ENCODE measurements at regions not wholly inside any gene's neighbourhood (a gene's known extent, or its start where the extent isn't known, plus 50 kb on each side); places are given as distances from the start of the nearest gene placed in this dataset.

DNA sequence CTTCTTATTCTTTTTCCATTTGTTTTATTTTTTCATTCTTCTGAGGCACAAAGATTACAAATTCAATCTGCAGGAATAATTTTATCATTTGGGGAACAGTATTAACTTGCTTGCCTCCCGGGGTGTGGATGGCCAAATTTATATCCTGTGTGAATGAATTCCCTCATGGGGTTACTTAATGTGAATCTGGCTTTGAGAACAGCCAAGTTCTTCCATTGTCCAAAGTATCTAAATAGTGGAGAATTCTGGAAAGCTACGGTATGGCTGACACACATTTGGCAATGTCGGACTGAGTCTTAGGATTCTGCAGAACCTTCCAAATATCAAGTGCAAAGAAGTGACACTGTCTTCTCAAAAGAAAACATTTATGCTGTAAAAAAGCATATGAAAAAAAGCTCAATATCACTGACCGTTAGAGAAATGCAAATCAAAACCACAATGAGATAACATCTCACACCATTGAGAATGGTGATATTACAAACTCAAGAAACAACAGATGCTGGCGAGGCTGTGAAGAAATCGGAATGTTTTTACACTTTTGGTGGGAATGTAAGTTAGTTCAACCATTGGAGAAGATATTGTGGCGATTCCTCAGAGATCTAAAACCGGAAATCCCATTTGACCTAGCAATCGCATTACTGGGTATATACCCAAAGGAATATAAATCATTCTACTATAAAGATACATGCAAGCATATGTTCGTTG lies 620.2 kb downstream of the EFNB2 start:
- peaks cover 1% of the 10 kb centered on the region for H3K36me3 Mint-ChIP-seq (ENCODE audit: insufficient read depth)
- H3K9me3 Mint-ChIP-seq, result peaks cover 20% of the 10 kb centered on the region
- no peaks in the 10 kb centered on the region for H3K4me1 Mint-ChIP-seq
- no peak for DNase-seq (ENCODE audit: low spot score in 2 of 2)
- no peak overlapping the region for H3K27ac Mint-ChIP-seq (ENCODE audit: low read depth)
- ATAC-seq (replicated peaks; ENCODE audit: extremely low read depth, poor library complexity, severe bottlenecking), result no peak
- no peak overlapping the region for H3K4me3 Mint-ChIP-seq
- no peaks in the 10 kb centered on the region for H3K27me3 Mint-ChIP-seq

DNA sequence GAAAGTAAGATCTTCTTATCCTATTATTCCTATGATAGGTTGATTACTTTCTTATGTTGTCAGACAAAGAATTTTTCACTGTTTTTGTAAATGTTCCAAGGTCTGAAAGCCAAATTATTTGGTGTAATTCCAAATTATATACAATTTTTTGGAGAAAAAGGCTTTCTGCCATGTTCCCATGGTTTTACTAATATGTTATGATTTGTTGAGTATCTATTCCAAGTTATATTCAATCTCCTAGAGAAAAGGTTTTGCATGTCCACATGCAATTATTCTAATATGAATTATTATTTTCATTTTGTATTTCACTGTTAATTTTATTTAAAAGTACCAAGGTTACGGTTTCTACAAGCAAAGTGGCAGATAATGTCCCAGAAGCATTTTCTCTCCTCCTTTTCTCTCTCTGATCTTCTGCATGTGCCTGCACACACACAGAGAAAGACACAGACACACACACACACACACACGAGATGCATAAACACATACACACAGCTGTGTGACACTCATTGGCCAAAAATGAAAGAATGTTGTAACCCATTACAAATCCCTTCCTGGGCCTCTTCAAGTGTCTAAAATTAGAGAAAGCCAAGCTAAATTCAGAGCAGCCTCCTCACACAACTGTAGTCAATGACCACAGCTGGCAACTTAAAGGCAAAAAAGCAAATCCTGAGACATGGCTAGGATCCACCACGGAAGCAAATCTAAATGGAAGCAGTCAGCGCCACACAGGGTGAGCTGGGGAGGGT lies 621.0 kb downstream of the EFNB2 start:
- Mint-ChIP-seq H3K4me3 (no peak overlapping the region), H3K4me1 (no peaks in the 10 kb centered on the region), H3K27ac (ENCODE audit: low read depth) (no peak overlapping the region), H3K9me3 (peaks cover 22% of the 10 kb centered on the region), H3K27me3 (no peaks in the 10 kb centered on the region), H3K36me3 (ENCODE audit: insufficient read depth) (peaks cover 1% of the 10 kb centered on the region)
- no peak for ATAC-seq (replicated peaks; ENCODE audit: extremely low read depth, poor library complexity, severe bottlenecking)
- no peak for DNase-seq (ENCODE audit: low spot score in 2 of 2)

DNA sequence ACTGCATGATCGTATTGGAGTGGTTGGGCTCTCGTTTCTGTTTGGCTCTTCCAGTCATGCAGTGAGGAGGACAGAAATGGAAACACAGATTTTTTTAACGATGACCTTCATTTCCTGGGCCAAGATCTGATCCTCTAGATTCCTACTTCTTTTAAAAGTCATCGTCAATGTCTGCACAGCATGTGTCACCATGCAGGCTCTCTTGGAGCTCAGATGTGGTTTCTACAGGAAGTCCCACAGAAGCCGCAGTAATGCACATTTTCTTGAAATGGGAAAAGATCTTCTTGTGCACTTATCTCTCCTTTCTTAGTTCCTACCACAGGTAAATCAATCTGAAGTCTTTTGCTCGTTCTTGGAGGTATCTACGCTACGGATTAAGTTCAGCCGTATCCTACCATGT lies 626.9 kb downstream of the EFNB2 start:
- DNase-seq (ENCODE audit: low spot score in 2 of 2) (no peak), ATAC-seq (replicated peaks; ENCODE audit: extremely low read depth, poor library complexity, severe bottlenecking) (no peak)
- no peak overlapping the region for H3K4me3 Mint-ChIP-seq

DNA sequence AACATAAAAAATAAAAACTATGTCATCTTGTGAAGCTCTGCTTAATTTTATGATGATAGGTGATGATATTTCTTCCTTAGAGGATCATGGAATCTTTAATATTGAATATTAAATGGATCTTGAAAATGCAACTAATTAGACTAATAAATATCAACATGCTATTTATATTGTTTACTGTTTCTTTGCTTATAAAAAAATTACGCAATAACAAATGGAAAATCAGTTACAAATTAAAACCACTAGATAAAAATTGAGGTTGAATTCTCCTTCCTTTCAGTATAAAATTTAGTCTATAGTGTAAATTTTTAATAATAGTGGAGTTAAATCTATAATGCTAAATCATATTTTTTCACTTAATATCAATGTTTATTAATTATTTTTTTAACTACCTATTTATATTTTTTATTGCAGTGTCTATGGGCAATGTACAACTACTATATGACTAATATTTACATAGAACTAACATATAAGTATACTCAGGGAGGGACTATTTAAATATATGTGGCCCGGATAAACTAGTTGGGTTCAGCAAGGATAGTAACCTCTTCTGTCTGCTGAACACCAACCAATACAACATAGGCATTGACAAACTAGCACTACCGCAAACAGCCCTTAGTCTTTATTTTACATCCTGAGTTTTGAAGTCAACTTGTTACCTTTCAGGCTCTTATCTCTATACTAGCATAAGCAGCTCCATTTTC lies 628.0 kb downstream of the EFNB2 start:
- ATAC-seq (replicated peaks; ENCODE audit: extremely low read depth, poor library complexity, severe bottlenecking), result no peak
- Mint-ChIP-seq H3K27ac (ENCODE audit: low read depth) (no peak overlapping the region), H3K9me3 (peaks cover 17% of the 10 kb centered on the region), H3K27me3 (no peaks in the 10 kb centered on the region), H3K36me3 (ENCODE audit: insufficient read depth) (peaks cover 4% of the 10 kb centered on the region), H3K4me1 (peaks cover 6% of the 10 kb centered on the region), H3K4me3 (no peak overlapping the region)
- no peak for DNase-seq (ENCODE audit: low spot score in 2 of 2)

More for the DNA sequence above, 626.9 kb downstream of the EFNB2 start:
- H3K27ac Mint-ChIP-seq (ENCODE audit: low read depth), result no peak overlapping the region
- peaks cover 6% of the 10 kb centered on the region for H3K4me1 Mint-ChIP-seq
- H3K9me3 Mint-ChIP-seq, result peaks cover 13% of the 10 kb centered on the region
- H3K27me3 Mint-ChIP-seq, result no peaks in the 10 kb centered on the region
- H3K36me3 Mint-ChIP-seq (ENCODE audit: insufficient read depth), result peaks cover 4% of the 10 kb centered on the region

DNA sequence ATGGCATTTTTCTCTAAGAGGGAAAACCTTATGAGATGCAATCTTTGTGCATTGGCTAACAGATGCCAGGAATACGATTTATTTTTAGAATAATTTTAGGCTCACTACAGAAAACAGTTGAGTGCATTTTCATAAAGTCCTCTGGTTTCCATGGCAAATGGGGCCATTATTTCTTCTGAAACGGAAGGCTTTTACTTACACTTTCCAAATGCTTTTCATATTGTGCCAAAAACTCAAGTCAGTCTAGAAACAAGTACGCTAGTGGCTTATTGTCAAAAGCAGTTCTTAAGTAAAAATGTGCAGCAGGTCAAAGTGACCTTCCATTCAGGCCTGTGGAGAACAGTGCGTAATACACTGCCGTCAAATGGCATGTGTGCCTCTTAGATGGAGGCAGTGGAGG lies 628.7 kb downstream of the EFNB2 start:
- Mint-ChIP-seq H3K36me3 (ENCODE audit: insufficient read depth) (peaks cover 4% of the 10 kb centered on the region), H3K9me3 (peaks cover 19% of the 10 kb centered on the region), H3K27ac (ENCODE audit: low read depth) (no peak overlapping the region), H3K4me3 (no peak overlapping the region), H3K27me3 (no peaks in the 10 kb centered on the region), H3K4me1 (peaks cover 6% of the 10 kb centered on the region)
- no peak for DNase-seq (ENCODE audit: low spot score in 2 of 2)
- no peak for ATAC-seq (replicated peaks; ENCODE audit: extremely low read depth, poor library complexity, severe bottlenecking)

DNA sequence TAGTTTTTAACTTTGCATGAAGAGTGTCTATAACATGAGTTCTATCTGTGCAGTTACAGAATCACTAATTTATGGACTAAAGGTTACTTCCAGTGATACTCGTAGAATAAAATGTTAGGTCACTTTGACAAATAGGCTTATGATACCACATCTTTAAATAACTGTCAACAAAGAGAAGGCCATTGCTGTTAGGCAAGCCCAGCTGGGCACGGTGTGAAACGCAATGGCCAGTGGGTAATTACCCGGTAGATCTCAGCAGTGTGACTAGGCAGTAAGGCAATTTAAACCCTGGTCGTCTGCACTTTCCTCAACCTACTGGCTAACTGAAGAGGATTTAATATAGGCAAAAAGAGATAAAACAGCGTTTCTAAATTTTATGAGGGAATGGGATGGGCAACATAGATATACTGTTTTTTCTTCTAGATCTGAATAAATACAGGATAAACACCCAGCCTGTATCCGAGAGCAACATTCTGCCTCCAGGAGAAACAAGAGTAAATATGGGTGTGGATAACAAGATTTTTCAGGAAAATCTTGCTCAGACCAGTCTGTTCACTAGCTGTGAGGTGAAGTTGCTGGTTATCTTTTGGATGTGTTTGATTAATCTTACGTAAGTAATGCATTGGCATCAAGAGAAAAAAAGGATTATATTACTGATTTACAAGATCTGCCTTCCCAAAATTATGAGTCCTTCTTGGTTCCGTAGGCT lies 631.3 kb downstream of the EFNB2 start:
- H3K4me1 Mint-ChIP-seq, result peaks cover 6% of the 10 kb centered on the region
- peaks cover 3% of the 10 kb centered on the region for H3K36me3 Mint-ChIP-seq (ENCODE audit: insufficient read depth)
- no peak overlapping the region for H3K27ac Mint-ChIP-seq (ENCODE audit: low read depth)
- DNase-seq (ENCODE audit: low spot score in 2 of 2), result no peak
- no peak overlapping the region for H3K4me3 Mint-ChIP-seq
- ATAC-seq (replicated peaks; ENCODE audit: extremely low read depth, poor library complexity, severe bottlenecking), result no peak
- peaks cover 10% of the 10 kb centered on the region for H3K9me3 Mint-ChIP-seq
- H3K27me3 Mint-ChIP-seq, result no peaks in the 10 kb centered on the region

DNA sequence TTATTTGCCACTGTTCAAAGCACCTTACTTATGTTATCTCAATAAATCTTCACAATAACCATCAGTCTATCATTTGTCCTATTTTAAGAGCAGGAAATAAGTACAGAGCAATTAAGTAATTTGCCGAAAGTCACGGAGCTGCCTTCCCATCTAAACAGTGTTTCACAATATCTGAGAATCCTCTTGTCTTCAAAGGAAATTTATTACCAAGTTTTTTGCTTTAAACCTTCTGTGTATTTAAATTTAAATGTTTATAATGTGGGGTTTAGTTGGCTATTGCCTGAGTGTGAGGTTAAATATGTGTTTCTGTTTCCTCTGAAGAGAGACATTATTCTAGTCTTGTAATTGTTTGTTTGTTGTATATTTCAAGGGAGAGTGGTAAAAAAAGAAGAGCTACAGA lies 633.1 kb downstream of the EFNB2 start:
- H3K27ac Mint-ChIP-seq (ENCODE audit: low read depth), result no peak overlapping the region
- no peak for DNase-seq (ENCODE audit: low spot score in 2 of 2)
- H3K27me3 Mint-ChIP-seq, result no peaks in the 10 kb centered on the region
- peaks cover 6% of the 10 kb centered on the region for H3K9me3 Mint-ChIP-seq
- no peak for ATAC-seq (replicated peaks; ENCODE audit: extremely low read depth, poor library complexity, severe bottlenecking)
- no peak overlapping the region for H3K4me3 Mint-ChIP-seq
- no peaks in the 10 kb centered on the region for H3K4me1 Mint-ChIP-seq
- no peaks in the 10 kb centered on the region for H3K36me3 Mint-ChIP-seq (ENCODE audit: insufficient read depth)

DNA sequence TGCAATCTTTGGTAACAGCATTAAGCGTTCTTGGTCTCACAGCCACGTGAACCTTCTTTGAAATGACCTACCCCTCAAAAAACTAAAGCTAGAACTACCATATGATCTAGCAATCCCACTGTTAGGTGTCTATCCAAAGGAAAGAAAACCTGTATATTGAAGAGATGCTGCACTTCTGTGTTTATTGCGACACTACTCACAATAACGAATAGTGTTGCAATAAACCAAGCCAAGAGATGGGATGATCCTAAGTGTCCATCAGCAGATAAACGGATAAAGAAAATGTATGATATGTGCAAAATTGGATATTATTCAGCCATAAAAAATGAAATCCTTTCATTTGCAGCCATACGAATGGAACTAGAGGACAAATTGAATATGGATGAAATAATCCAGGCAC lies 637.9 kb downstream of the EFNB2 start:
- Mint-ChIP-seq H3K4me3 (no peak overlapping the region), H3K9me3 (peaks cover 8% of the 10 kb centered on the region), H3K36me3 (ENCODE audit: insufficient read depth) (no peaks in the 10 kb centered on the region), H3K27ac (ENCODE audit: low read depth) (no peak overlapping the region), H3K4me1 (no peaks in the 10 kb centered on the region), H3K27me3 (no peaks in the 10 kb centered on the region)
- ATAC-seq (replicated peaks; ENCODE audit: extremely low read depth, poor library complexity, severe bottlenecking) (no peak), DNase-seq (ENCODE audit: low spot score in 2 of 2) (no peak)

DNA sequence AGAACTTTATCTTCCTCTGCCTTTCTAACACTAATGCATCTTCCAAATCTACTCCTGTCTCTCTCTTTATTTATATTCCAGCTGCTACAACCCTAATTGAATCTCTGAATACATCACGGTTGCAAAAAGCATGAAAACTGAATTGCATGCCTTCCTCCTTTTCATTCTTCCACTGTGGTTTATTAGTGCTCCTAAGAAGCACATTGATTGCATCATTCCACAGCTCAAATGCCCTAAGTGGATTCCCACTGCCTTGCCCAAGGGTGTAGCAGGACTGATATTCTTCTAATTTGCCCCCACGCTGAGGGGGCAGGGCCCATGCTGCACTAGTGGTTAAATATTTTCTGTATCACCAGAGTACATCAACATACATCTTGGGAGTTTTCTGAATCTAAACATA lies 640.8 kb downstream of the EFNB2 start:
- H3K4me3 Mint-ChIP-seq, result no peak overlapping the region
- ATAC-seq (replicated peaks; ENCODE audit: extremely low read depth, poor library complexity, severe bottlenecking) (no peak), DNase-seq (ENCODE audit: low spot score in 2 of 2) (no peak)
- no peaks in the 10 kb centered on the region for H3K36me3 Mint-ChIP-seq (ENCODE audit: insufficient read depth)
- H3K27me3 Mint-ChIP-seq, result no peaks in the 10 kb centered on the region
- H3K27ac Mint-ChIP-seq (ENCODE audit: low read depth), result no peak overlapping the region
- peaks cover 13% of the 10 kb centered on the region for H3K9me3 Mint-ChIP-seq
- H3K4me1 Mint-ChIP-seq, result no peaks in the 10 kb centered on the region

DNA sequence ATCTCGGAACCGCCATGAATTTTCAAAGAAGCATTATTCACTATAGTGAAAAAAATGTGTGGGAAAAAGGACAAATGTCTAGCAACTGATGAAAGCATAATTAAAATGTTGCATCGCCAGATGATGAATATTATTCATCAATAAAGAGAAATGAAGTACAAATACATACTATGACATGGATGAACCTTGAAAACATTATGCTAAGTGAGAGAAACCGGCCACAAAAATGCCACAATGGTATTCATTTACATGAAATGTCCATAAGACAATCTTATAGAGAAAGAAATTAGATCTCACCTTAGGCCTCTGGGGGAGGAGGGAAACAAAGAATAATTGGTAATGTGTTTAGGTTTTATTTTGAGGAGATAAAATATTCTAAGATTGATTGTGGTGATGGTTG lies 645.0 kb downstream of the EFNB2 start:
- DNase-seq (ENCODE audit: low spot score in 2 of 2), result no peak
- Mint-ChIP-seq H3K9me3 (peaks cover 24% of the 10 kb centered on the region), H3K27ac (ENCODE audit: low read depth) (no peak overlapping the region)

DNA sequence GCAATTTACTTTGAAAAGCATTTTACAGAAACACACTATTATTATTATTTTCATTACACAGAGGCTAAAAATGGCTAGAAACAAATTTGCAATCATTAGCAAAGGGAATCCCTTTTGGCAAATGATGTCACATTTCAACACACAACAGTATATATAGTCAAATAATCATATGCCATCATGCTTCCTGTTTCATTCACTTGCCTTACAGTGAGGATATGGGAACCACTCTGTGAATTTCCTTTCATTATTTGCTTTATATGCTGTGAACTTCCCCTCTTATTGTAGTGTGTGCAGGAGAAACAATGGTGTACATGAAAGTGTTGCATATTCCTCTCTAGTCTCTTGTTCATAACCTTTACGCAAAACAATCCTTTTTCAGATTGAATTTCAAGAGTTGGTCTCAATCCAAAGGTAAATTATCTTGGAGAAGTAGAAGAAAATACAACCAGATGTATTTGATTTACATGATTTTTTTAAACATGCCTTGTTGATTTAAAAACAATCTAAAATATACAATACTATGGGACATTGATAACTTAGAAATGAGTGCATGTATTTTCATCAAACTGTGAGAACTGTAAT lies 657.3 kb downstream of the EFNB2 start:
- no peak for ATAC-seq (replicated peaks; ENCODE audit: extremely low read depth, poor library complexity, severe bottlenecking)
- Mint-ChIP-seq H3K27me3 (no peaks in the 10 kb centered on the region), H3K4me3 (no peak overlapping the region), H3K9me3 (peaks cover 3% of the 10 kb centered on the region), H3K4me1 (no peaks in the 10 kb centered on the region), H3K27ac (ENCODE audit: low read depth) (no peak overlapping the region), H3K36me3 (ENCODE audit: insufficient read depth) (no peaks in the 10 kb centered on the region)
- DNase-seq (ENCODE audit: low spot score in 2 of 2), result no peak

More for the DNA sequence above, 645.0 kb downstream of the EFNB2 start:
- no peaks in the 10 kb centered on the region for H3K4me1 Mint-ChIP-seq
- ATAC-seq (replicated peaks; ENCODE audit: extremely low read depth, poor library complexity, severe bottlenecking), result no peak
- no peaks in the 10 kb centered on the region for H3K27me3 Mint-ChIP-seq
- H3K4me3 Mint-ChIP-seq, result no peak overlapping the region
- H3K36me3 Mint-ChIP-seq (ENCODE audit: insufficient read depth), result no peaks in the 10 kb centered on the region

DNA sequence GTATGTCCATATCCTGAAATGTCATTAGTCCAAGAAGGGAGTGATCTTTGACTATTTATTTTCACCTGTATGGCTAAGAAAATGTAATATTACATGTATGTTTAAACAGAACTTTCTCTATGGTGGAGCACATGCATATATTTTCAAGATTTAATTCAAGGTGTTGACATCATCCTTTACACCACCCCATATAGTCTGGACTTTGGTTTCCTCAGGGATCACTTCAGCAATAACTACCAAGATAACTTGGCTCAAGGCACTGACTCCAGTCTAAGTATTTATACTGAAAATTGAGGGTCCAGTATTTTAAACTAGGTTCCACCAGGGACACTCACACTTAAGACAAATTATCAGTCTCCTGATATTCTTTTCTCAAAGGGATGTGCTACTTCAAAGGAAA lies 660.6 kb downstream of the EFNB2 start:
- Mint-ChIP-seq H3K4me3 (no peak overlapping the region), H3K27ac (ENCODE audit: low read depth) (no peak overlapping the region), H3K9me3 (peaks cover 11% of the 10 kb centered on the region), H3K4me1 (no peaks in the 10 kb centered on the region), H3K27me3 (no peaks in the 10 kb centered on the region), H3K36me3 (ENCODE audit: insufficient read depth) (no peaks in the 10 kb centered on the region)
- ATAC-seq (replicated peaks; ENCODE audit: extremely low read depth, poor library complexity, severe bottlenecking) (no peak), DNase-seq (ENCODE audit: low spot score in 2 of 2) (no peak)

All from central memory CD8-positive, alpha-beta T cell (primary cell).